AG04450 (cell line): ENCODE measurements at regions not wholly inside any gene's neighbourhood (a gene's known extent, or its start where the extent isn't known, plus 50 kb on each side); places are given as distances from the start of the nearest gene placed in this dataset. TPM values are rescaled to one million over a fixed set of nuclear protein-coding genes. Genes with fewer than 3 reads are reported as not detected.

Experiments
- CTCF ChIA-PET: fragments of 300-600, 350-600 bp; formaldehyde crosslinking; extraction: SDS; loops from one replicate; lab custom pipeline; 2022; ENCODE audit warnings: antibody characterized with exemption, inconsistent platforms; lab: Charles Lee
- POLR2A ChIA-PET: fragments of 350-600 bp; formaldehyde crosslinking; extraction: SDS; loops from one replicate; lab custom pipeline; 2021; ENCODE audit warnings: antibody characterized with exemption, inconsistent platforms; lab: Yijun Ruan, JAX
- DNase-seq: peaks from one replicate; pipeline ENCODE4 v3.0.0-alpha.2; 2011; ENCODE audit warnings: low read depth, low spot score
- H3K27ac ChIP-seq: one replicate; pipeline ENCODE4 v1.5.1; 2012; ENCODE audit warnings: low read depth, low read length, control low read depth
- H3K27me3 ChIP-seq: one replicate; pipeline ENCODE4 v1.6.0; 2012; ENCODE audit warnings: low read length; ENCODE audit not compliant: control insufficient read depth, insufficient read depth
- H3K4me3 ChIP-seq: 2 replicates; pipeline ENCODE4 v1.5.1; 2011; ENCODE audit warnings: mild to moderate bottlenecking, low read depth, low read length, control low read depth
- H3K9me3 ChIP-seq: 2 replicates; pipeline ENCODE4 v1.5.1; 2012; ENCODE audit warnings: low read length; ENCODE audit not compliant: control insufficient read depth, insufficient read depth
- small RNA-seq: library from RNA; depleted of rRNA; stranded (forward); fragments of <200 nt; gene quantifications from one replicate; pipeline ENCODE3, GENCODE V24; 2012; ENCODE audit warnings: low read depth; ENCODE audit not compliant: insufficient read length
- TF ChIP-seq, protein P1 (sequence below): IDR thresholded peaks from 2 replicates; pipeline ENCODE4 v1.5.1; 2011; ENCODE audit warnings: low read depth, low read length, control low read depth, inconsistent platforms

DNA sequence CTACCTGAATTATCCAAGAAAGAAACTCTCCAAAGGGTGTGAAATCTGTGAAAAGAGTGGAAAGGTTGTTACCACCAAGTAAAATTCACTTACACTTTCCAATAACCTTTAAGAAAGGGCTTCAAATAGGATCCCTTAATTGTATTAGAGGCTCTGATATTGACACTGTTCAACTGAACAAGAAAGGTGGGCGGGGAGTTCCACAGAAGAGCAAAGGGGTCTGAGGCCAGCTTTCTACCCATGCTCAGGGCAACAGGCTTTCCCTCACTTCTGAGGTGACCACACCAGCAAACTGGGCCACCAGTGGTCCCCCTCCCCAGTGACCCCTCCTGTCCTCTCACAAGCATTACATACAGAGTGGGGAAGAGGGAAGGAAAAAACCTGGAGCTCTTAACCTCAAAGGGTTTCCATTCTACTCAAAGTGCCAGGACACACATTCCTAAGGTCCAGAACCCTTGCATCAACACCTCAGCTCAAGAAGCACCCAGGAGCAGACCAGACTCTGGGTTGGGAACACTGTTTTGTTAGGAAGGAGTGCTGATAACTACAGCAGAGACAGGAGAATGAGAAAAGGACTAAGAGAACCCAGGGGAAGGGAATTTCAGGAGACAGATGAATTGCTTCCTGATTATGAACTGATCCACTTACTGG is 71.6 kb upstream of the AKIP1 start:
- CTCF ChIA-PET: interaction anchor here (1.0 to 1.6 kb wide), 2 partner anchors 13 to 28 kb away, joined by 3 to 4 read pairs; no protein-coding TSS in a partner anchor
- peak overlapping the region; percentile 65 for H3K27ac ChIP-seq

GRCh38 chr11:8839957-8840945 is 70.7 kb upstream of the AKIP1 start:
- Histone ChIP-seq H3K4me3 (no peak overlapping the region), H3K27ac (peak overlapping the region; percentile 65), H3K9me3 (no peaks in the 10 kb centered on the region), H3K27me3 (no peaks in the 10 kb centered on the region)
- CTCF ChIA-PET: interaction anchor here (1.0 to 1.6 kb wide), 2 partner anchors 12 to 28 kb away, joined by 3 to 4 read pairs; no protein-coding TSS in a partner anchor
- TF ChIP-seq, protein P1, sequence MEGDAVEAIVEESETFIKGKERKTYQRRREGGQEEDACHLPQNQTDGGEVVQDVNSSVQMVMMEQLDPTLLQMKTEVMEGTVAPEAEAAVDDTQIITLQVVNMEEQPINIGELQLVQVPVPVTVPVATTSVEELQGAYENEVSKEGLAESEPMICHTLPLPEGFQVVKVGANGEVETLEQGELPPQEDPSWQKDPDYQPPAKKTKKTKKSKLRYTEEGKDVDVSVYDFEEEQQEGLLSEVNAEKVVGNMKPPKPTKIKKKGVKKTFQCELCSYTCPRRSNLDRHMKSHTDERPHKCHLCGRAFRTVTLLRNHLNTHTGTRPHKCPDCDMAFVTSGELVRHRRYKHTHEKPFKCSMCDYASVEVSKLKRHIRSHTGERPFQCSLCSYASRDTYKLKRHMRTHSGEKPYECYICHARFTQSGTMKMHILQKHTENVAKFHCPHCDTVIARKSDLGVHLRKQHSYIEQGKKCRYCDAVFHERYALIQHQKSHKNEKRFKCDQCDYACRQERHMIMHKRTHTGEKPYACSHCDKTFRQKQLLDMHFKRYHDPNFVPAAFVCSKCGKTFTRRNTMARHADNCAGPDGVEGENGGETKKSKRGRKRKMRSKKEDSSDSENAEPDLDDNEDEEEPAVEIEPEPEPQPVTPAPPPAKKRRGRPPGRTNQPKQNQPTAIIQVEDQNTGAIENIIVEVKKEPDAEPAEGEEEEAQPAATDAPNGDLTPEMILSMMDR: no peak
- POLR2A ChIA-PET: interaction anchor here (2.4 kb wide), 1 partner anchor 31 kb away, joined by 11 read pairs; no protein-coding TSS in a partner anchor
- DNase-seq: no peak

More for the DNA sequence above, 71.6 kb upstream of the AKIP1 start:
- Histone ChIP-seq H3K27me3 (no peaks in the 10 kb centered on the region), H3K9me3 (no peaks in the 10 kb centered on the region), H3K4me3 (no peak overlapping the region)
- DNase-seq: no peak
- TF ChIP-seq, protein P1: no peak
- POLR2A ChIA-PET: interaction anchor here (1.0 to 2.4 kb wide), 2 partner anchors 29 to 32 kb away, joined by 3 to 11 read pairs; a partner anchor contains a TSS

DNA sequence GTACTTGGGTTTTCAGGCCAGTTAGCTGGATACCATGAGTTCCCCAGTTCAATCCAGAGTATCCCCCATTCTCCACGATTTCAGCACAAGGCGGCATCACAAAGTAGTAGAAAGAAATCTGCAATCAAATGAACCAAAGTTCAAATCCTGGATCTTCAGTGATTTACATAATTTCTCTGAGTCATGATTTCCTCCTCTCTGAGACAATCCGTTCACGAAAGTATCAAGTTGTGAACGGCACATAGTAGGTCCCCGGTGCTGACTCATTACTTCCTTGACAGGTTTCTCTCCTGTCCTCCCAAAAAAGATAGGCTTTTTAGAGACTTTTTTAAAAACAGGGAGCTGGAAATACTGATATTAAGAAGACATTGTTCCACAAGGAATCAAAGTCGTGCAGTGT is 69.1 kb upstream of the AKIP1 start:
- no peak for DNase-seq
- TF ChIP-seq, protein P1: no peak
- CTCF ChIA-PET: no interaction called here
- Histone ChIP-seq H3K27me3 (no peaks in the 10 kb centered on the region), H3K27ac (no peak overlapping the region), H3K4me3 (no peak overlapping the region), H3K9me3 (no peaks in the 10 kb centered on the region)
- POLR2A ChIA-PET: no interaction called here

DNA sequence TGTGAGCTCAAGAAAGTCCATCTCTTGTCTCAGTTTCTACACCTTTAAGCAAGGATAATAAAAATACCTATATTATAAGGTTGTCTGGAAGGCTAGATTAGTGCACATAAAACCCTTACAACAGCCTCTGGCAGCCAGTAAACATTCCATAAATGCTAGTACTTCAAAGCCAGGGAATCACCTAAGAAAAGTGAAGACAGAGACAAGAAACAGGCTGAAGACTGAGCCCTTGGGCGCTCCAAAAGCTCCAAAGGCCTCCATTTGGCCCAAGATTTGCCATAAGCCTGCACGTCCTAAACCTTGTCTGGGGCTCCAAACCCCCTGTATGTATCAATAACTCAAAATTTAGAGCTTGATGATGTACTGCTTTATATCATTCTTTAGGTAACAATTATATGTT is 52.2 kb upstream of the AKIP1 start:
- TF ChIP-seq, protein P1: no peak
- ChIA-PET CTCF (no interaction called here), POLR2A (interaction anchor here (0.6 kb wide), 1 partner anchor 22 kb away, joined by 9 read pairs; no protein-coding TSS in a partner anchor)
- Histone ChIP-seq H3K4me3 (no peak overlapping the region), H3K9me3 (no peaks in the 10 kb centered on the region), H3K27me3 (no peaks in the 10 kb centered on the region), H3K27ac (no peak overlapping the region)
- DNase-seq: no peak

Small RNAs in the stretch of these regions (small RNA-seq; reads per million reads assigned to genes)
- not detected for gene RNA5SP330
